CD4-positive, alpha-beta T cell (primary cell): ENCODE measurements at regions not wholly inside any gene's neighbourhood (a gene's known extent, or its start where the extent isn't known, plus 50 kb on each side); places are given as distances from the start of the nearest gene placed in this dataset.

Experiments
- ATAC-seq: fragments of 200-7000 bp; cut with Tn5 transposase; one replicate; pipeline ENCODE4 v1.10.0; 2022; ENCODE audit warnings: mild to moderate bottlenecking; ENCODE audit not compliant: poor library complexity
- CTCF ChIA-PET: fragments of 350-600 bp; sonication (Branson Sonifier 250); formaldehyde crosslinking; loops from one replicate; lab custom pipeline; 2021; ENCODE audit warnings: antibody characterized with exemption, inconsistent platforms; lab: Charles Lee
- POLR2A ChIA-PET: fragments of 350-600 bp; sonication (Branson Sonifier 250); formaldehyde crosslinking; loops from one replicate; lab custom pipeline; 2021; ENCODE audit warnings: antibody characterized with exemption, inconsistent platforms; lab: Charles Lee
- DNase-seq, 14 experiments: peaks; one replicate each; pipeline ENCODE4 v3.0.0-alpha.2; 2013 to 2020; ENCODE audit warnings: mixed read lengths in 2 of 14
- H3K27ac ChIP-seq, 2 donors: one replicate each; pipeline versions ENCODE4 v1.5.1 to v1.7.0; 2013; ENCODE audit warnings: low read length in 2 of 2, low read depth in 1 of 2, mild to moderate bottlenecking in 1 of 2
- H3K27me3 ChIP-seq, 2 experiments: 1 replicate in 1 of 2; 2 replicates in 1 of 2; pipeline versions ENCODE4 v1.6.1 to v1.7.0; 2013; ENCODE audit warnings: low read length in 2 of 2, control low read depth in 1 of 2, mild to moderate bottlenecking in 1 of 2, moderate library complexity in 1 of 2; ENCODE audit not compliant: insufficient read depth in 2 of 2, control insufficient read depth in 1 of 2
- H3K36me3 ChIP-seq: one replicate; pipeline ENCODE4 v1.6.1; 2013; ENCODE audit warnings: low read length, control low read depth; ENCODE audit not compliant: insufficient read depth
- H3K4me1 ChIP-seq: one replicate; pipeline ENCODE4 v1.6.1; 2013; ENCODE audit warnings: low read length, control low read depth; ENCODE audit not compliant: insufficient read depth
- H3K4me3 ChIP-seq: one replicate; pipeline ENCODE4 v1.5.1; 2013; ENCODE audit warnings: mild to moderate bottlenecking, low read length, moderate library complexity
- H3K9me3 ChIP-seq, 2 experiments: 1 replicate in 1 of 2; 2 replicates in 1 of 2; pipeline versions ENCODE4 v1.6.1 to v1.7.0; 2013; ENCODE audit warnings: low read length in 2 of 2, mild to moderate bottlenecking in 2 of 2, control low read depth in 1 of 2, moderate library complexity in 1 of 2; ENCODE audit not compliant: control insufficient read depth in 1 of 2, insufficient read depth in 1 of 2
- H3K27ac Mint-ChIP-seq: one replicate; pipeline ENCODE4 v1.8.0; 2020; ENCODE audit warnings: mixed read lengths
- H3K27me3 Mint-ChIP-seq: one replicate; pipeline ENCODE4 v1.8.0; 2021; ENCODE audit warnings: mixed read lengths
- H3K36me3 Mint-ChIP-seq: one replicate; pipeline ENCODE4 v1.8.0; 2021; ENCODE audit warnings: low read depth, mixed read lengths
- H3K4me1 Mint-ChIP-seq: one replicate; pipeline ENCODE4 v1.8.0; 2021; ENCODE audit warnings: low read depth, mixed read lengths
- H3K4me3 Mint-ChIP-seq: one replicate; pipeline ENCODE4 v1.8.0; 2020; ENCODE audit warnings: mild to moderate bottlenecking, mixed read lengths
- H3K9me3 Mint-ChIP-seq: one replicate; pipeline ENCODE4 v1.8.0; 2020; ENCODE audit warnings: mixed read lengths
- CTCF ChIP-seq: fragments of 200-600 bp; IDR thresholded peaks from one replicate; pipeline ENCODE4 v1.8.0; 2022; ENCODE audit warnings: antibody characterized with exemption, mild to moderate bottlenecking
- intact Hi-C, 2 experiments: fragments of 100-400 bp; cut with DNase I in 1 of 2; cut with micrococcal nuclease in 1 of 2; formaldehyde crosslinking; loops; one replicate each; pipeline versions ENCODE4 v1.15.1 to v1.9.0; 2023 to 2025; cut with DNase I, micrococcal nuclease

GRCh38 chr4:126007142-126007541, 692.4 kb downstream of the FAT4 start:
- H3K36me3 ChIP-seq: no peaks in the 10 kb centered on the region
- Mint-ChIP-seq H3K36me3 (no peaks in the 10 kb centered on the region), H3K27me3 (no peaks in the 10 kb centered on the region), H3K4me1 (no peaks in the 10 kb centered on the region), H3K9me3 (peaks cover 9% of the 10 kb centered on the region), H3K4me3 (no peak overlapping the region), H3K27ac (no peak overlapping the region)
- H3K4me1 ChIP-seq: no peaks in the 10 kb centered on the region
- no peaks in the 10 kb centered on the region for H3K27me3 ChIP-seq
- ChIA-PET CTCF (no interaction called here), POLR2A (no interaction called here)
- H3K27ac ChIP-seq: no peak overlapping the region
- intact Hi-C loops: no loop called here
- peaks cover 0 to 10% of the 10 kb centered on the region in 2 experiments for H3K9me3 ChIP-seq
- no peak overlapping the region for H3K4me3 ChIP-seq
- TF ChIP-seq CTCF: no peak
- DNase-seq (no peak), ATAC-seq (no peak)

GRCh38 chr4:126012691-126013290, 698.0 kb downstream of the FAT4 start:
- no peak for DNase-seq
- no peaks in the 10 kb centered on the region for H3K27me3 ChIP-seq
- H3K36me3 ChIP-seq: no peaks in the 10 kb centered on the region
- CTCF ChIA-PET: no interaction called here
- no peaks in the 10 kb centered on the region for H3K36me3 Mint-ChIP-seq
- peaks cover 19% of the 10 kb centered on the region for H3K9me3 Mint-ChIP-seq
- no peak for ATAC-seq
- intact Hi-C loops: no loop called here
- no peak overlapping the region for H3K4me3 Mint-ChIP-seq
- no peaks in the 10 kb centered on the region for H3K4me1 Mint-ChIP-seq
- no peaks in the 10 kb centered on the region for H3K27me3 Mint-ChIP-seq
- no peak overlapping the region for H3K4me3 ChIP-seq
- TF ChIP-seq CTCF: no peak
- H3K4me1 ChIP-seq: no peaks in the 10 kb centered on the region
- H3K9me3 ChIP-seq: peaks cover 0 to 10% of the 10 kb centered on the region in 2 experiments
- POLR2A ChIA-PET: no interaction called here
- no peak overlapping the region for H3K27ac ChIP-seq
- H3K27ac Mint-ChIP-seq: no peak overlapping the region

GRCh38 chr4:126018274-126018673, 703.5 kb downstream of the FAT4 start:
- H3K27me3 ChIP-seq: no peaks in the 10 kb centered on the region
- no peaks in the 10 kb centered on the region for H3K27me3 Mint-ChIP-seq
- intact Hi-C loops: no loop called here
- no peaks in the 10 kb centered on the region for H3K4me1 Mint-ChIP-seq
- H3K9me3 Mint-ChIP-seq: peaks cover 9% of the 10 kb centered on the region
- no peak overlapping the region for H3K27ac Mint-ChIP-seq
- ChIA-PET POLR2A (no interaction called here), CTCF (no interaction called here)
- no peak overlapping the region for H3K4me3 Mint-ChIP-seq
- no peaks in the 10 kb centered on the region for H3K4me1 ChIP-seq
- TF ChIP-seq CTCF: no peak
- peaks cover 0 to 5% of the 10 kb centered on the region in 2 experiments for H3K9me3 ChIP-seq
- ATAC-seq: no peak
- no peak for DNase-seq
- H3K36me3 Mint-ChIP-seq: no peaks in the 10 kb centered on the region
- no peaks in the 10 kb centered on the region for H3K36me3 ChIP-seq
- no peak overlapping the region for H3K4me3 ChIP-seq
- no peak overlapping the region for H3K27ac ChIP-seq
